SJSA1 (cell line): ENCODE measurements at regions not wholly inside any gene's neighbourhood (a gene's known extent, or its start where the extent isn't known, plus 50 kb on each side); places are given as distances from the start of the nearest gene placed in this dataset.
"Not testable (repeated sequence)": the region's sequence is repeated elsewhere in the genome, so short reads cannot be mapped to it uniquely, and the experiment has no call there.

Source experiments
- DNase-seq, 2 experiments: peaks; one replicate each; pipeline ENCODE4 v3.0.0-alpha.2; 2015 to 2020; ENCODE audit warnings: low spot score in 2 of 2, low read depth in 1 of 2
- H3K27ac ChIP-seq: fragments of 250-450 bp; sonication (Bioruptor Pico); 2 replicates; pipeline ENCODE4 v1.5.1; 2020; ENCODE audit warnings: mild to moderate bottlenecking, moderate library complexity
- H3K27me3 ChIP-seq: fragments of 250-450 bp; sonication (Bioruptor Pico); replicated peaks from 2 replicates; pipeline ENCODE4 v1.5.1; 2020; ENCODE audit warnings: mild to moderate bottlenecking, moderate library complexity
- H3K36me3 ChIP-seq: fragments of 250-450 bp; sonication (Bioruptor Pico); 2 replicates; pipeline ENCODE4 v1.5.1; 2020; ENCODE audit warnings: mild to moderate bottlenecking
- H3K4me1 ChIP-seq: fragments of 250-450 bp; sonication (Bioruptor Pico); replicated peaks from 2 replicates; pipeline ENCODE4 v1.6.1; 2021; ENCODE audit warnings: mild to moderate bottlenecking
- H3K4me3 ChIP-seq: fragments of 250-450 bp; sonication (Bioruptor Pico); 2 replicates; pipeline ENCODE4 v1.5.1; 2020; ENCODE audit warnings: mild to moderate bottlenecking
- H3K9me3 ChIP-seq: fragments of 250-450 bp; sonication (Bioruptor Pico); replicated peaks from 2 replicates; pipeline ENCODE4 v1.5.1; 2020; ENCODE audit warnings: mild to moderate bottlenecking

- no peak for DNase-seq
- H3K4me1 ChIP-seq = no peaks in the 10 kb centered on the region
- no peak overlapping the region for H3K4me3 ChIP-seq
- no peak overlapping the region for H3K27ac ChIP-seq
- H3K36me3 ChIP-seq = no peaks in the 10 kb centered on the region
- H3K9me3 ChIP-seq = no peaks in the 10 kb centered on the region
- no peaks in the 10 kb centered on the region for H3K27me3 ChIP-seq
Observed at GRCh38 chr3:70464876-70465275, 152.4 kb upstream of the MDFIC2 start.

- no peaks in the 10 kb centered on the region for H3K36me3 ChIP-seq
- no peak overlapping the region for H3K4me3 ChIP-seq
- H3K4me1 ChIP-seq = no peaks in the 10 kb centered on the region
- H3K27ac ChIP-seq = no peak overlapping the region
- no peaks in the 10 kb centered on the region for H3K9me3 ChIP-seq
- H3K27me3 ChIP-seq = no peaks in the 10 kb centered on the region
- no peak for DNase-seq
Observed at GRCh38 chr3:70464465-70464864, 152.0 kb upstream of the MDFIC2 start.

GRCh38 chr3:70450220-70450619, 137.8 kb upstream of the MDFIC2 start:
- H3K36me3 ChIP-seq, H3K4me3 ChIP-seq, DNase-seq, H3K27me3 ChIP-seq, H3K4me1 ChIP-seq, H3K27ac ChIP-seq, H3K9me3 ChIP-seq: not testable (repeated sequence)

GRCh38 chr3:70435422-70435821, 123.0 kb upstream of the MDFIC2 start:
- not testable (repeated sequence) for H3K36me3 ChIP-seq, DNase-seq, H3K9me3 ChIP-seq, H3K4me1 ChIP-seq, H3K4me3 ChIP-seq, H3K27ac ChIP-seq, H3K27me3 ChIP-seq

GRCh38 chr3:70433091-70433490, 120.7 kb upstream of the MDFIC2 start:
- Histone ChIP-seq H3K4me3 (no peak overlapping the region), H3K27ac (no peak overlapping the region), H3K36me3 (no peaks in the 10 kb centered on the region), H3K27me3 (no peaks in the 10 kb centered on the region), H3K9me3 (no peaks in the 10 kb centered on the region), H3K4me1 (peaks cover 5% of the 10 kb centered on the region; the same call in 1 of the 2 replicates)
- peak in 1 of 2 experiments; percentile 14 for DNase-seq

GRCh38 chr3:70431911-70432310, 119.5 kb upstream of the MDFIC2 start:
- no peak for DNase-seq

GRCh38 chr3:70426071-70426470, 113.6 kb upstream of the MDFIC2 start:
- H3K4me3 ChIP-seq = no peak overlapping the region
- H3K4me1 ChIP-seq = no peaks in the 10 kb centered on the region
- no peaks in the 10 kb centered on the region for H3K27me3 ChIP-seq
- no peak for DNase-seq
- no peak overlapping the region for H3K27ac ChIP-seq
- no peaks in the 10 kb centered on the region for H3K9me3 ChIP-seq
- no peaks in the 10 kb centered on the region for H3K36me3 ChIP-seq

More at GRCh38 chr3:70431911-70432310, 119.5 kb upstream of the MDFIC2 start:
- H3K9me3 ChIP-seq = no peaks in the 10 kb centered on the region
- no peak overlapping the region for H3K27ac ChIP-seq
- no peak overlapping the region for H3K4me3 ChIP-seq
- H3K27me3 ChIP-seq = no peaks in the 10 kb centered on the region
- no peaks in the 10 kb centered on the region for H3K36me3 ChIP-seq
- H3K4me1 ChIP-seq = peaks cover 5% of the 10 kb centered on the region; the same call in 1 of the 2 replicates

- H3K27ac ChIP-seq = no peak overlapping the region
- no peaks in the 10 kb centered on the region for H3K9me3 ChIP-seq
- H3K27me3 ChIP-seq = no peaks in the 10 kb centered on the region
- DNase-seq = no peak
- H3K4me1 ChIP-seq = no peaks in the 10 kb centered on the region
- H3K4me3 ChIP-seq = no peak overlapping the region
- no peaks in the 10 kb centered on the region for H3K36me3 ChIP-seq
Observed at GRCh38 chr3:70421506-70421905, 109.1 kb upstream of the MDFIC2 start.

- H3K4me1 ChIP-seq = no peaks in the 10 kb centered on the region
- H3K9me3 ChIP-seq = no peaks in the 10 kb centered on the region
- no peaks in the 10 kb centered on the region for H3K27me3 ChIP-seq
- DNase-seq = no peak
- H3K27ac ChIP-seq = no peak overlapping the region
- H3K4me3 ChIP-seq = no peak overlapping the region
- H3K36me3 ChIP-seq = no peaks in the 10 kb centered on the region
Observed at GRCh38 chr3:70409018-70409417, 96.6 kb upstream of the MDFIC2 start.

- H3K9me3 ChIP-seq = no peaks in the 10 kb centered on the region
Observed at GRCh38 chr3:70400194-70400593, 87.8 kb upstream of the MDFIC2 start.

GRCh38 chr3:70393881-70394612, 81.6 kb upstream of the MDFIC2 start:
- Histone ChIP-seq H3K9me3 (no peaks in the 10 kb centered on the region), H3K36me3 (no peaks in the 10 kb centered on the region), H3K27me3 (no peaks in the 10 kb centered on the region), H3K4me3 (no peak overlapping the region), H3K27ac (no peak overlapping the region), H3K4me1 (no peaks in the 10 kb centered on the region)
- no peak for DNase-seq

More at GRCh38 chr3:70400194-70400593, 87.8 kb upstream of the MDFIC2 start:
- Histone ChIP-seq H3K36me3 (no peaks in the 10 kb centered on the region), H3K4me3 (no peak overlapping the region), H3K4me1 (no peaks in the 10 kb centered on the region), H3K27ac (no peak overlapping the region), H3K27me3 (no peaks in the 10 kb centered on the region)
- DNase-seq = no peak

GRCh38 chr3:70392227-70392626, 79.8 kb upstream of the MDFIC2 start:
- Histone ChIP-seq H3K36me3 (no peaks in the 10 kb centered on the region), H3K4me1 (no peaks in the 10 kb centered on the region), H3K27ac (no peak overlapping the region), H3K27me3 (no peaks in the 10 kb centered on the region), H3K4me3 (no peak overlapping the region), H3K9me3 (no peaks in the 10 kb centered on the region)
- DNase-seq = no peak

- no peaks in the 10 kb centered on the region for H3K36me3 ChIP-seq
- H3K4me3 ChIP-seq = no peak overlapping the region
- DNase-seq = no peak
- no peaks in the 10 kb centered on the region for H3K27me3 ChIP-seq
- H3K4me1 ChIP-seq = no peaks in the 10 kb centered on the region
- no peak overlapping the region for H3K27ac ChIP-seq
- H3K9me3 ChIP-seq = no peaks in the 10 kb centered on the region
Observed at GRCh38 chr3:70387889-70388288, 75.5 kb upstream of the MDFIC2 start.

GRCh38 chr3:70386846-70387245, 74.4 kb upstream of the MDFIC2 start:
- DNase-seq = no peak
- Histone ChIP-seq H3K4me3 (no peak overlapping the region), H3K4me1 (no peaks in the 10 kb centered on the region), H3K36me3 (no peaks in the 10 kb centered on the region), H3K27me3 (no peaks in the 10 kb centered on the region), H3K27ac (no peak overlapping the region), H3K9me3 (no peaks in the 10 kb centered on the region)

GRCh38 chr3:70386043-70386442, 73.6 kb upstream of the MDFIC2 start:
- Histone ChIP-seq H3K9me3 (no peaks in the 10 kb centered on the region), H3K36me3 (no peaks in the 10 kb centered on the region), H3K27ac (no peak overlapping the region), H3K4me1 (no peaks in the 10 kb centered on the region), H3K27me3 (no peaks in the 10 kb centered on the region), H3K4me3 (no peak overlapping the region)
- no peak for DNase-seq
